ENCODE measurements at regions not wholly inside any gene's neighbourhood (a gene's known extent, or its start where the extent isn't known, plus 50 kb on each side); places are given as distances from the start of the nearest gene placed in this dataset.

DNA sequence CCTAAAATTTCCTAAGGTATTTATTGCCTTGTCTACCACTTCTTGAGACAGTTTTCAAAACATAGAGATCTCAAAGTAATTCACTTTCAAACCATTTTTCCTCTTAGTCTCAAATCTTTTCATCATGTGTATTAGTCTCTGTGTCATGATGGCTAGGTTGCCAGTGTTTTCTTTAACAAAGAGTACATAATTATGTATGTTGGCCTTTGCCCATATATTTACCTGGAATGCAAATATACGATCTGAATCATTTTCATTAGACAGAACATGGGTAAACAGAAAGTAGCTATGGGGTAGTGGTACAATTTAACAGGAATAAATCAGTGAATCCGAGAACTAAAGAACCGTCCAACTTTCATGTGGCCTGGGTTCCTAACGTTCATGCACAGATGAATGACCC, 852.1 kb upstream of the MBL2 start:
- H3K4me2 ChIP-seq (ENCODE audit: low read length) = no peak overlapping the region
- RAD21 ChIA-PET (ENCODE audit: low non-redundant PET in 1 of 2, low total read pairs in 2 of 2, uncharacterized antibody in 2 of 2, unreplicated experiment in 2 of 2) = no interaction called here
- no peak overlapping the region for H3K27ac ChIP-seq (ENCODE audit: low read depth, low read length)
- POLR2A ChIA-PET = no interaction called here
- CTCF ChIA-PET = no interaction called here
- no peaks in the 10 kb centered on the region for H3K36me3 ChIP-seq (ENCODE audit: control insufficient read depth in 1 of 2, insufficient read depth in 2 of 2, low read length in 2 of 2)
- peaks cover 5 to 23% of the 10 kb centered on the region in 2 experiments; a peak in 2 of 4 replicates for H3K9me3 ChIP-seq (ENCODE audit: control insufficient read depth in 1 of 2, insufficient read depth in 1 of 2, low read depth in 1 of 2, low read length in 2 of 2)
- H3K27me3 ChIP-seq (ENCODE audit: insufficient read depth, low read length) = no peaks in the 10 kb centered on the region
- H3K9me2 ChIP-seq (ENCODE audit: insufficient read depth) = no peaks in the 10 kb centered on the region
- no peak for DNase-seq (ENCODE audit: low read depth, low spot score)
- no peak overlapping the region for H3K9ac ChIP-seq (ENCODE audit: low read length)
- no peak for ATAC-seq
- H2AFZ ChIP-seq (ENCODE audit: low read depth, low read length, poor library complexity, severe bottlenecking) = no peak overlapping the region
- BruUV-seq (replicated peaks) = no TSS peak
- H4K20me1 ChIP-seq (ENCODE audit: insufficient read depth) = no peaks in the 10 kb centered on the region
- TF ChIP-seq ELF1 (IDR thresholded peaks at IDR 0.05; ENCODE audit: borderline replicate concordance, low read depth) (no peak), ZFX (IDR thresholded peaks at IDR 0.05) (no peak), POLR2A (IDR thresholded peaks at IDR 0.05; ENCODE audit: borderline replicate concordance, extremely low read depth, insufficient read depth, insufficient read length) (no peak), ATF3 (IDR thresholded peaks at IDR 0.05) (no peak), TCF7L2 (IDR thresholded peaks at IDR 0.05; ENCODE audit: borderline replicate concordance, extremely low read depth, insufficient read depth, insufficient read length) (no peak), FOSL1 (IDR thresholded peaks at IDR 0.05; ENCODE audit: low read depth) (no peak)
- intact Hi-C loops (cut with micrococcal nuclease) = no loop called here
- H3K4me1 ChIP-seq (ENCODE audit: control insufficient read depth in 1 of 2, insufficient read depth in 2 of 2, low read length in 2 of 2) = no peaks in the 10 kb centered on the region
- no peaks in the 10 kb centered on the region for H3K79me2 ChIP-seq (ENCODE audit: insufficient read depth, low read length)
- no peak overlapping the region for H3K4me3 ChIP-seq (replicated peaks in 1 of 2; ENCODE audit: low read depth in 1 of 2, low read length in 2 of 2)

- no peak for ATAC-seq
- TF ChIP-seq ATF3 (IDR thresholded peaks at IDR 0.05) = no peak
Observed at GRCh38 chr10:53622201-53622600, 849.6 kb upstream of the MBL2 start.

More at GRCh38 chr10:53622201-53622600, 849.6 kb upstream of the MBL2 start:
- no peaks in the 10 kb centered on the region for H3K36me3 ChIP-seq (ENCODE audit: control insufficient read depth in 1 of 2, insufficient read depth in 2 of 2, low read length in 2 of 2)
- H3K9ac ChIP-seq (ENCODE audit: low read length) = no peak overlapping the region
- H2AFZ ChIP-seq (ENCODE audit: low read depth, low read length, poor library complexity, severe bottlenecking) = no peak overlapping the region
- H4K20me1 ChIP-seq (ENCODE audit: insufficient read depth) = no peaks in the 10 kb centered on the region
- no peak overlapping the region for H3K4me3 ChIP-seq (replicated peaks in 1 of 2; ENCODE audit: low read depth in 1 of 2, low read length in 2 of 2)
- no peak for DNase-seq (ENCODE audit: low read depth, low spot score)
- ChIA-PET RAD21 (ENCODE audit: low non-redundant PET in 1 of 2, low total read pairs in 2 of 2, uncharacterized antibody in 2 of 2, unreplicated experiment in 2 of 2) (no interaction called here), CTCF (no interaction called here), POLR2A (no interaction called here)
- no peaks in the 10 kb centered on the region for H3K9me2 ChIP-seq (ENCODE audit: insufficient read depth)
- BruUV-seq (replicated peaks) = no TSS peak
- no peaks in the 10 kb centered on the region for H3K27me3 ChIP-seq (ENCODE audit: insufficient read depth, low read length)
- no peaks in the 10 kb centered on the region for H3K79me2 ChIP-seq (ENCODE audit: insufficient read depth, low read length)
- H3K4me1 ChIP-seq (ENCODE audit: control insufficient read depth in 1 of 2, insufficient read depth in 2 of 2, low read length in 2 of 2) = no peaks in the 10 kb centered on the region
- intact Hi-C loops (cut with micrococcal nuclease) = no loop called here
- no peak overlapping the region for H3K4me2 ChIP-seq (ENCODE audit: low read length)
- H3K9me3 ChIP-seq (ENCODE audit: control insufficient read depth in 1 of 2, insufficient read depth in 1 of 2, low read depth in 1 of 2, low read length in 2 of 2) = peaks cover 11 to 17% of the 10 kb centered on the region in 2 experiments; a peak in 2 of 4 replicates
- H3K27ac ChIP-seq (ENCODE audit: low read depth, low read length) = no peak overlapping the region
